ENCODE measurements at regions not wholly inside any gene's neighbourhood (a gene's known extent, or its start where the extent isn't known, plus 50 kb on each side); places are given as distances from the start of the nearest gene placed in this dataset.
A peak's percentile ranks its signal among the peaks of the same experiment; 100 is the strongest.

GRCh38 chr4:54359919-54360650 lies 131.0 kb downstream of the PDGFRA start:
- no peak for DNase-seq

GRCh38 chr4:54363037-54363436 lies 133.9 kb downstream of the PDGFRA start:
- DNase-seq = no peak

- DNase-seq = no peak
These were observed 136.6 kb downstream of the PDGFRA start for GRCh38 chr4:54365691-54366090.

GRCh38 chr4:54367059-54367458 lies 138.0 kb downstream of the PDGFRA start:
- DNase-seq = no peak

GRCh38 chr4:54368281-54369265 lies 139.5 kb downstream of the PDGFRA start:
- DNase-seq = no peak

GRCh38 chr4:54371173-54371572 lies 142.1 kb downstream of the PDGFRA start:
- DNase-seq = no peak

- no peak for DNase-seq
These were observed 143.9 kb downstream of the PDGFRA start for GRCh38 chr4:54372951-54373350.

GRCh38 chr4:54373718-54374210 lies 144.7 kb downstream of the PDGFRA start:
- DNase-seq = no peak

- DNase-seq = no peak
These were observed 149.4 kb downstream of the PDGFRA start for GRCh38 chr4:54378461-54378860.

- DNase-seq = no peak
These were observed 155.1 kb downstream of the PDGFRA start for GRCh38 chr4:54384152-54384551.

GRCh38 chr4:54384563-54384962 lies 155.5 kb downstream of the PDGFRA start:
- DNase-seq = peak; percentile 2

GRCh38 chr4:54386042-54386669 lies 157.1 kb downstream of the PDGFRA start:
- DNase-seq = no peak

- DNase-seq = no peak
These were observed 157.6 kb downstream of the PDGFRA start for GRCh38 chr4:54386693-54387092.

GRCh38 chr4:54390670-54391069 lies 161.6 kb downstream of the PDGFRA start:
- no peak for DNase-seq

- no peak for DNase-seq
These were observed 162.0 kb downstream of the PDGFRA start for GRCh38 chr4:54391104-54391503.

- no peak for DNase-seq
These were observed 163.4 kb downstream of the PDGFRA start for GRCh38 chr4:54392479-54392878.

GRCh38 chr4:54393243-54393642 lies 164.2 kb downstream of the PDGFRA start:
- no peak for DNase-seq

- no peak for DNase-seq
These were observed 166.0 kb downstream of the PDGFRA start for GRCh38 chr4:54395013-54395527.

GRCh38 chr4:54400188-54400587 lies 171.1 kb downstream of the PDGFRA start:
- no peak for DNase-seq

- DNase-seq = no peak
These were observed 171.7 kb downstream of the PDGFRA start for GRCh38 chr4:54400802-54401201.

- DNase-seq = no peak
These were observed 173.9 kb downstream of the PDGFRA start for GRCh38 chr4:54402880-54403480.

GRCh38 chr4:54403700-54404453 lies 174.8 kb downstream of the PDGFRA start:
- no peak for DNase-seq
